ENCODE measurements at regions not wholly inside any gene's neighbourhood (a gene's known extent, or its start where the extent isn't known, plus 50 kb on each side); places are given as distances from the start of the nearest gene placed in this dataset.

- no peak for DNase-seq (ENCODE audit: low spot score)
These were observed 622.2 kb upstream of the SALL1 start for GRCh38 chr16:51773071-51773890.

- no peak for DNase-seq (ENCODE audit: low spot score)
These were observed 615.7 kb upstream of the SALL1 start for GRCh38 chr16:51766739-51767138.

- no peak for DNase-seq (ENCODE audit: low spot score)
These were observed 612.1 kb upstream of the SALL1 start for GRCh38 chr16:51763072-51763661.

GRCh38 chr16:51762081-51762996 lies 611.3 kb upstream of the SALL1 start:
- peak; percentile 79 for DNase-seq (ENCODE audit: low spot score)

DNA sequence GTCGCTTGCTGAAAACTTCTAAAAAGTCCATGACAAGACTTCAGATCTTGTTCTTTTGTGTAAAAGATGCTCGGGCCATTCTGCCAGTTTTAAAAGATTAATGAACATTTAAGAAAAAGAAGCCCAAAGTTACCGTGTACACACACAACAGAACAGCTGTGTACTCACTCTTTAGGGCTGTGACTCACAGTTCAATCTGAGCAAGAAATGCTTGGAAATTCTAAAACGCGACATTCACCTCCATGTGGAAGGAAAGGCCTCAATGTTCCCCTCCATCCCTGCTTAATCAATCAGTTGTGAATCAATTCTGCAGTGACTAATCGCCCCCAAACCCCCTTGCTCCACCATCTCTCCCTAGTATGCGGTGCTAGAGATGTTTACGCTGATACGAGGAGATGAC lies 609.9 kb upstream of the SALL1 start:
- DNase-seq (ENCODE audit: low spot score) = no peak

GRCh38 chr16:51759999-51760398 lies 608.9 kb upstream of the SALL1 start:
- no peak for DNase-seq (ENCODE audit: low spot score)

DNA sequence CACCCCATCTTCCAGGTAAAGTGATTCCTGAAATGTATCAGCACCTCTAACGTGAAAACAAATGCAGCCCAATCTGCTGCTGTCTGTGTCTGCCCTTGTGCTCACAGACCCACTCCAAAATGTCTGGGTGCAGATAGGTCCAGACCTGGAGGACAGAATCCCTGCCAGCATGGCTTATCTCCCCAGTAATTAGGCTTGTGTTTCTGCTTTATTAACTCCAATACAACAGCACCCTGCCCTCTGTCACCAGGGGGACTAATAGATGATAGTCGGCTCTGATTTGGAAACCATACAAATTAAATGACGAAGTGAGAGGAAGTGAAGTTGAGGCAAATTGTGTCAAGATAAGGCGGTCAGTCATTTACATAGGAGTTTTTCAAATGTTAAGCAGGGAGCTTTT lies 608.3 kb upstream of the SALL1 start:
- DNase-seq (ENCODE audit: low spot score) = no peak

- no peak for DNase-seq (ENCODE audit: low spot score)
These were observed 606.9 kb upstream of the SALL1 start for GRCh38 chr16:51757921-51758479.

DNA sequence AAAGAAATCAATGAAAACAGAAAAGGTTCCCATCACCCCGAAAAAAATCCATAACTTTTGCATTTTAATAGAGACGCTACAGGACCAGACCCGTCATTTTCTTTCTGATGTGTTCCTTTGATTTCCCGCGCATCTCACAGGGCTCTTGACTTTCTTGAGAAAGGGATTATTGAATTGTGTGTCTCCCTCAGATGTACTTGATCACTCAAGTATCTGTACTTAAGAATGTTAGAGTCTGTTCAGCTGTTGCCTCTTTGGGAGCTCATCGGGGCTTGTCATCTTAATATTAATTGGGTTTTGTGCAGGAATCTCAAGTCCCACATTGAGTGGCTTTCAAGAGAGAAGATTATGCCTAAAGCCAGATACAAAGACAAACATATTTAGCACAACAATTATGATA lies 606.4 kb upstream of the SALL1 start:
- no peak for DNase-seq (ENCODE audit: low spot score)

GRCh38 chr16:51757124-51757470 lies 606.0 kb upstream of the SALL1 start:
- no peak for DNase-seq (ENCODE audit: low spot score)

GRCh38 chr16:51756447-51757123 lies 605.5 kb upstream of the SALL1 start:
- DNase-seq (ENCODE audit: low spot score) = no peak

DNA sequence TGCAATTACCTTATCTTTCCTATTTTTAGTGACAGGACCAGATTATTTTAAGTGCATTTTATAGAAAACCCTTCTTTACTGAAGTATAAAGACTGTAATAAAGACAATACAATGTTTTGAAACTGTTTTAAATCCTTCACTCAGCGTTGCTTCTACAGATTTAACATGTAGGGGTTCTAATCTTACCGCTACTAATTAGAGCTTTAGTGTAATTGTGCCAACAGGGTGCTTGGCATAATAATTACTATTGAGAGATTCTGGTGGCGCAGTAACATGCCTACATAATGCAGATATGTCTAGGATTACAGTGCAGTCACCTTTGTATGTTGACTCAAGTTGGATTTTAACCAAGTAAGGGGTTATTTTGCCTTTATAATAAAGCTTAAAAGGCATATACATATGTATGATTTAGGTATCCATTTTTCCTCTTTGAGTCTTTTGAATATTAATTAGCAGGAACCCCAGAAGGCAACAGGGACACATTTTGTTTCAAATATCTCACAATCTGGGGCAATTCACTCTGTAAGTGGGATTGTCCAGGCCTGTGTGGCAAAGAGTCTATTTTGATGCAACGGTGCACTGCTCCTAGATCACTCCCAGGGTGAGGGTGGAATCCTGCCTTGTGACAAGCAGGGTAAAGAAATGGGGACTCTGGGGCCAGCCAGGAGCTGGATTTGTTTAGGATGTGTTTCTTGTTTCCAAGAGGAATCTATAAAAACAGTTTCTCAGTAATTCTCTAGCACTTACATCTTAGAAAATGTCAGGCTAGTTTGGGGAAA lies 604.7 kb upstream of the SALL1 start:
- no peak for DNase-seq (ENCODE audit: low spot score)

DNA sequence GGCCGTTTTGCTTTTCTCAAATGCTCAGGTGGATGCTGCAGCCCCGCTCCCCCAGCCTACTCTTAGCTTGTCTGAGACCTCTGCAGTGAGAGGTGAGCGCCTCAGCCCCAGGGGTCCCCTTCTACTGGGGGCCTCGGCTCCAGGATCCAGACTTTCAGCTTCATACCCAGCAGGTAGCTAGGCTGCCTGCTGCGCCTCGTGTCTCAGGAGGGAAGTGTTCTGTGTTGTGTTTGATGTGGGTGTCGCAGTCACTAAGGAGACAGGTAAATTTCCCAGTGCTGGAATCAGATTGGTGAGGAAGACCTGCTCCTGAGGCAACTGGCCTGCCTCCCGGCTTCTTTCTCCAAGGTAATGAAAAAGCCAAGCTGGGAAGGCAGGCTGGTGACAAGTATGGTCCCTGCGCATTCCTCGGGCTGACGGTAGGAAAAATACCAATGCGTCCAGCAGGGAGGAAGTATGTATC lies 604.0 kb upstream of the SALL1 start:
- no peak for DNase-seq (ENCODE audit: low spot score)

DNA sequence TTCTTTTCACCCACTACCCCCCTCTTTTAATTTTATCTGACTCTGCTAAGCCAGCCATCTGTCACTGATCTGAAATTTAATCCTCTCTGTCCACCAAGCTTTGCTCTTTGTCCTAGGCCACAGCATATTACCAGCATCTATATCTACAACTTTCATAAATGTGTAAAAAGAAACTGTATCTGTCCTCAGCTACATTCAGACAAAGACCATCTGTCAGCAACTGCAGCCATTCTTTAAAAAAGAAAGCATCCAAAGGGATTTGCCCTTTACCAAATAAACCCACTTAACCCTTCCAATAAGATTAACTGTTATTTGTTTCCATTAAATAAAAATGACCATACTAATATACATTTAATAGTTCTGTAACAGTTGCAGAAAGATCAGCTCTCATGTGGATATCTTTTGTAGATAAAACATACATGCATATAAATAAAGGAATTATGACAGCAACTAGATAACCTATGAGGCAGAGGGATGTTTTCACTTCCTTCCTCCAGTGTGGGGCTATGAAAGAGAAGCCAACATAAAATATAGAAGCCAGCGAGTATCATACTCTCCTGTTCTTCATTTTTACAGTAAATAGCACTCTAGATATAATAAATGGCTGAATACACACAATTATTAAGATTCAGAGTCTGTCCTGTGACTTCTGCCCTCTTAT lies 602.5 kb upstream of the SALL1 start:
- DNase-seq (ENCODE audit: low spot score) = no peak

DNA sequence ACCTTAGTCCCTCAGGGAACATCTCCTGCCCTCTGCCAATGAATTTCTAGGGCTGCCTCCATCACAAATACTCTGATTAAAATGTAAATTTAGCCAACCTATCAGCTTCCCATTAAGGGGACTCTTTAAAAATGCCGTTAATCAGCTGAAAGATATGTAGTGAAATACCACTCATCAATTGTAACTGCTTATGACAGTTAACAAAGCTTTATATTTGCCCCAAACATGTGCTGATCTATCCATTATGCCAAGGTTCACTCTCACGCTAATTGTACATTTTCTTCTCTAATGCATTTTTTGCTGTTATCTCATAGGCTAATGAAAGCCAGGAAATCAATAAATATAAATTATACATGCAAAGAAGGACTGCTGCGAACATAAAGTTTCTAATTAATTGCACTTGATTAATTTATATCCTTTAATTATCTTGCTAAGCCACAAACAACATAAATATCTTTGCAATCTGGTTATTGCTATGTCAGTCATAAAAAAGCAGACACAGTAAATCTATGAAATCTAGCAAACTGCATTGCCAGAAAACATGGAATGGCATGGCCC lies 601.4 kb upstream of the SALL1 start:
- DNase-seq (ENCODE audit: low spot score) = no peak

DNA sequence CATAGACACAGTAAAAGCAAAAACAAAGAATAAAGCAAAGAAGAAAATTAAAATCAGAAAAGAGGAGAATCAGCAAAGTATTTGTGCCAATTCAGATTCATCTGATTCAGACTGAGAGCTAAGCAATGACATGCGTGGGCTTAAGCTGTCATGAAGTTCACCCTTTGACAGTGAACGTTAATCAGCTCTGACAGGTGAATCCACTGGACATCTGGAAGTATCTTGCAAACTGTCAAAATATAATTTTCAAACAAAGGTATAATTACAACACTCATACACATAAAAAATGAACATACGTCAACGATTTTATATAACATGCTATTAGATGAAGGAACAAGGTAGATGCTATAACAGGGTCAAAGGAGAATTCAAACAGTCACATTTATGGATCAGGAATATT lies 596.3 kb upstream of the SALL1 start:
- no peak for DNase-seq (ENCODE audit: low spot score)

- DNase-seq (ENCODE audit: low spot score) = no peak
These were observed 583.1 kb upstream of the SALL1 start for GRCh38 chr16:51734220-51734619.

GRCh38 chr16:51733181-51733580 lies 582.1 kb upstream of the SALL1 start:
- no peak for DNase-seq (ENCODE audit: low spot score)

DNA sequence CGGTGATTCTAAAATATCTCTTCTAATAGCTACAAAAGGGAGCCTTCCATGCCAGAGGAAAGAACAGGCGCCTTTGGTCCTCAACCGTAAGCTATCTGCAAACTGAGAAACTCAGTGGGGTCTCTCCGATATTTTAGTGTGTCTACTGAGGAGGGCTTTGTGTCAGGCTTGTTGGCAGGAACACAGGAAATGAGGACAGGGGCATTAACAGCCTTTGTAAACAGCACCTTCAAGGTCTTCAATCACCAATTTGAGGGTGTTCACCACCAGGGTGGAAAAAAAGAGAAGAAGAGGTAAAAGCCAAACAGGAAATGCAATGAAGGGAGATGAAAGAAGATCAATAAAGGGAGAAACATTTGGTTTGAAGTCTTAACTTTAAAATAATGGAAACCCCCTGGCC lies 580.1 kb upstream of the SALL1 start:
- no peak for DNase-seq (ENCODE audit: low spot score)

DNA sequence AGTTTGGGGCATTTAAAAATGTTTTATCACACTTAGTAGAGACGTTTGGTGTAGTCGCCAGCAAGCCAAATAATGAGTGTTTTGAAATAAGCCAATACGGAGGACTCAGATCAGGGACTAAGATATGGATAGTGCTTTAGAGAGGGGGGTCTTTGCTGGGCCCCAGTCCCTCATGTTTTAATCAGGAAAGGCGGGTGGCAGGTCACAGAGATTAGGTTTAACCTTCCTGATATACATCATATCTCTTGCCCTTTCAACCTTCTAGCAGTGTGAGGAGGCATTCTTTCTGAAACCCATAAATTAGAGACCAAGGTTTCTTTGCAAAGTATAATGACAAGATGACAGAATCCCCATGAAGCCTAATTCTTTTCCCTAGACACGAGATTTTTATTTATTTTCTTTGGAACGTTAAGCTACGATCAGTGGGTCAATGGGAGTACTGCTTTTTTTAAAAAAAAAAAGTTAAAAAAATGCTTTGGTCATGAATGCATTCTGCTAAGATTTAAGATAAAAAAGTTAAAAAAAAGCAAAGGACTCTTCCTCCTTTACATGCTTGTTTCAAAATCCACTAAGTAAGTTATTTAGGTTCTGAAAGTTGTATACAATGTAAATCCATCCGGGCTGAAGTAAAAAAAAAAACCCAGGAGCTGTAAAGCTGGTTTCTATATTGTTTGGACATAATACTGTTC lies 572.1 kb upstream of the SALL1 start:
- no peak for DNase-seq (ENCODE audit: low spot score)
